ENCODE measurements at regions not wholly inside any gene's neighbourhood (a gene's known extent, or its start where the extent isn't known, plus 50 kb on each side); places are given as distances from the start of the nearest gene placed in this dataset.

- TF ChIP-seq JUN (IDR thresholded peaks at IDR 0.05; ENCODE audit: low read depth, low read length) (no peak), FOSL1 (IDR thresholded peaks at IDR 0.05; ENCODE audit: insufficient read depth, low read depth, low read length) (no peak), RNF2 (IDR thresholded peaks at IDR 0.05; ENCODE audit: borderline replicate concordance, low read depth, low read length, missing control alignments, poor library complexity, severe bottlenecking) (no peak), ATF2 (IDR thresholded peaks at IDR 0.05; ENCODE audit: low read length) (no peak), EZH2 (IDR thresholded peaks at IDR 0.05; ENCODE audit: low read depth, low read length, severe bottlenecking) (no peak)
Measured at GRCh38 chr10:106308284-106308683, 856.2 kb downstream of the SORCS1 start (continued).
